ENCODE measurements at regions not wholly inside any gene's neighbourhood (a gene's known extent, or its start where the extent isn't known, plus 50 kb on each side); places are given as distances from the start of the nearest gene placed in this dataset.

DNA sequence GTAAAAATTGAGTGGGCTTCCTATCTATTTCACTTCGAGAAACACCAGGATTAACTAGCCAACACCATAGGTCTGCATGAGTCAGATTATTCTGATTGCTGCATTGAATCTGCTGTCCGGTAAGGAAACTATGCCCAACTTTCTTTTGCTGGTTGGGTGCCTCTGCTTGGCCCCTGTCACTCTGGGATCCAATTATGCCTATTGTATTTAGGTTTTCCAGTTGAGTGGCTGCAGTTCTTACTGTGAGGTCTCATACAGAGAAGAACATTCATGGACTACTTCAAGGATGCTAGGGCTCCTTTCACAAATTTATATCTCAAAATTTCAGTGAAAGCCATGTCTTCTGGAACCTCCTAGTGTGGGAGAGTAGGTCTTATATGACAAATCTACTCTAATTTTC, 215.1 kb upstream of the SORCS1 start:
- TF ChIP-seq CTCF (conservative IDR thresholded peaks at IDR 0.05) = no peak
- H3K27ac ChIP-seq = no peak overlapping the region

- no peak overlapping the region for H3K27ac ChIP-seq
- TF ChIP-seq CTCF (conservative IDR thresholded peaks at IDR 0.05) = no peak
Measured at GRCh38 chr10:107371801-107372200, 207.3 kb upstream of the SORCS1 start.

DNA sequence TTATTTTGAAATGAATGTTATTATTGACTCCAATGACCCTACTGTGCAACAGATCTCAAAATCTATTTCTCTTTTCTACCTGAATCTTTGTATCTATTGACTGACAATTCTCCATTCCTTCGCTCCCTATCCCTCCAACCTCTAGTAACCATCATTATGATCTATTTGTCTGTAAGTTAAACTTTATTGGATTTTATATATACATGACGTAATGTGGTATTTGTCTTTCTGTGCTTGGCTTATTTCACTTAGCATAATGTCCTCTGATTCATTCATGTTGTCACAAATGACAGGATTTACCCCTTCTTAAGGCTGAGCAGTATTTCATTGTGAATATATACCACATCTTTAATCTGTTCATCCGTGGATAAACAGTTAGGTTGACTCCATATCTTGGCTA, 200.4 kb upstream of the SORCS1 start:
- no peak overlapping the region for H3K27ac ChIP-seq
- TF ChIP-seq CTCF (conservative IDR thresholded peaks at IDR 0.05) = no peak

- no peak for TF ChIP-seq CTCF (conservative IDR thresholded peaks at IDR 0.05)
- H3K27ac ChIP-seq = no peak overlapping the region
Measured at GRCh38 chr10:107362306-107362705, 197.8 kb upstream of the SORCS1 start.

- no peak overlapping the region for H3K27ac ChIP-seq
- no peak for TF ChIP-seq CTCF (conservative IDR thresholded peaks at IDR 0.05)
Measured at GRCh38 chr10:107357033-107357432, 192.5 kb upstream of the SORCS1 start.

DNA sequence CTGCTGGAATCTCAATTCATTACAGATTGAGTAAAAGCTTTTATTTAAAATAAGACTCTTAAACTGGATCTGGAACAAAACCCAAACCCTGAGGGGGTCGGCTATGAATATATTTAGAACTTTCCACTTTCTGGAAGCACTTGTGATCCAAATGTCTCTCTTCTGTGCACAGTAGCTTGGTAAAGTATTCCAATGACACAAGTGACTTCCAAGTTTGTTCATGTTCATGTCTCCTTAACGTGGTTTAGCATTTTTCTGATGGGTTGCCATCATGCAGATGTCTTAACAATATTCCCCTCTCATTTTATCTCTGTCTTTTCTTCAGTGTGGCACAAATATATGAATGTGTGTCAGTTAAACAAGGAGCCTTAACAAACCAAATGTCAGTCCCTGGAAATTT, 191.9 kb upstream of the SORCS1 start:
- no peak overlapping the region for H3K27ac ChIP-seq
- no peak for TF ChIP-seq CTCF (conservative IDR thresholded peaks at IDR 0.05)

GRCh38 chr10:107342711-107343110, 178.2 kb upstream of the SORCS1 start:
- H3K27ac ChIP-seq = no peak overlapping the region
- TF ChIP-seq CTCF (conservative IDR thresholded peaks at IDR 0.05) = no peak

- TF ChIP-seq CTCF (conservative IDR thresholded peaks at IDR 0.05) = no peak
- no peak overlapping the region for H3K27ac ChIP-seq
Measured at GRCh38 chr10:107341281-107341680, 176.8 kb upstream of the SORCS1 start.

Measured in VCaP (cell line).